K562 (cell line): ENCODE measurements at regions not wholly inside any gene's neighbourhood (a gene's known extent, or its start where the extent isn't known, plus 50 kb on each side); places are given as distances from the start of the nearest gene placed in this dataset.

Source experiments
- ATAC-seq: fragments of 200-7000 bp; cut with Tn5 transposase; 3 replicates; pipeline ENCODE4 v1.9.1; 2020; ENCODE audit warnings: moderate library complexity
- BruUV-seq: library from RNA; stranded (reverse); fragments of 400-500 nt; replicated peaks from 2 replicates; lab custom pipeline; 2021; lab: Mats Ljungman, UMichigan
- CTCF ChIA-PET: fragments of 300-600 bp; formaldehyde crosslinking; extraction: SDS; loops from one replicate; lab custom pipeline; 2021; ENCODE audit warnings: low intra/inter-chr PET ratio; lab: Yijun Ruan, JAX
- POLR2A ChIA-PET: fragments of 300-600, 350-650 bp; sonication (Branson Sonifier 250); formaldehyde crosslinking; extraction: SDS; loops from one replicate; lab custom pipeline; 2021; ENCODE audit warnings: antibody characterized with exemption, inconsistent platforms; lab: Yijun Ruan, JAX
- DNase-seq, 4 experiments: peaks; one replicate each; pipeline versions ENCODE4 v3.0.0 to v3.0.0-alpha.2; 2011 to 2018; ENCODE audit warnings: low spot score in 3 of 4, mixed read lengths in 3 of 4; ENCODE audit errors: extremely low read depth in 1 of 4
- FAIRE-seq: peaks from 2 replicates; lab custom pipeline; 2011; peaks lifted over from hg19 to GRCh38; lab: Jason Lieb, UNC
- H2AFZ ChIP-seq: 2 replicates; pipeline ENCODE4 v1.6.0; 2011; ENCODE audit warnings: low read depth, low read length, control low read depth, inconsistent platforms
- H3K27ac ChIP-seq: fragments of 200-600 bp; 3 replicates; pipeline ENCODE4 v1.8.0; 2011; ENCODE audit warnings: low read depth, mild to moderate bottlenecking, control low read depth, inconsistent platforms, low read length, moderate library complexity, mixed read lengths; ENCODE audit errors: extremely low read depth
- H3K27me3 ChIP-seq, 2 experiments: fragments of 300-600 bp in 1 of 2; 2 replicates in 1 of 2; 3 replicates in 1 of 2; pipeline versions ENCODE4 v1.6.0 to v1.8.0; 2011; ENCODE audit warnings: inconsistent platforms in 2 of 2, low read length in 2 of 2, mild to moderate bottlenecking in 1 of 2, mixed read lengths in 1 of 2, moderate library complexity in 1 of 2; ENCODE audit not compliant: control insufficient read depth in 2 of 2, insufficient read depth in 2 of 2
- H3K36me3 ChIP-seq: fragments of 300-600 bp; 3 replicates; pipeline ENCODE4 v1.8.0; 2011; ENCODE audit warnings: mild to moderate bottlenecking, low read length, inconsistent platforms; ENCODE audit not compliant: control insufficient read depth, insufficient read depth
- H3K4me1 ChIP-seq, 2 experiments: fragments of 200-600 bp in 1 of 2; replicated peaks in 1 of 2; 2 replicates in 1 of 2; 3 replicates in 1 of 2; pipeline versions ENCODE4 v1.5.1 to v1.8.0; 2011; ENCODE audit warnings: inconsistent platforms in 2 of 2, low read length in 2 of 2, mild to moderate bottlenecking in 1 of 2, mixed read lengths in 1 of 2, moderate library complexity in 1 of 2; ENCODE audit not compliant: control insufficient read depth in 2 of 2, insufficient read depth in 2 of 2
- H3K4me2 ChIP-seq: 2 replicates; pipeline ENCODE4 v1.6.1; 2011; ENCODE audit warnings: low read length, control low read depth, inconsistent platforms, mixed read lengths; ENCODE audit not compliant: insufficient read depth
- H3K4me3 ChIP-seq: fragments of 200-600 bp; sonication (generic), shearing (Covaris generic); 2 replicates; pipeline ENCODE4 v1.5.1; 2016; ENCODE audit warnings: control low read depth, inconsistent platforms
- H3K79me2 ChIP-seq: fragments of 200-600 bp; 3 replicates; pipeline ENCODE4 v1.8.0; 2011; ENCODE audit warnings: low read length, inconsistent platforms; ENCODE audit not compliant: control insufficient read depth, insufficient read depth
- H3K9ac ChIP-seq, 2 experiments: 2 replicates each; pipeline versions ENCODE4 v1.6.0 to v1.6.1; 2011; ENCODE audit warnings: low read depth in 2 of 2, low read length in 2 of 2, control low read depth in 1 of 2, inconsistent platforms in 1 of 2, mild to moderate bottlenecking in 1 of 2, mixed read lengths in 1 of 2; ENCODE audit not compliant: insufficient read depth in 1 of 2
- H3K9me1 ChIP-seq: one replicate; pipeline ENCODE4 v1.6.0; 2011; ENCODE audit warnings: inconsistent platforms, mild to moderate bottlenecking, low read length, moderate library complexity; ENCODE audit not compliant: control insufficient read depth, insufficient read depth
- H3K9me3 ChIP-seq: replicated peaks from 2 replicates; pipeline ENCODE4 v1.5.1; 2011; ENCODE audit warnings: low read depth, low read length, inconsistent platforms; ENCODE audit not compliant: control insufficient read depth, insufficient read depth
- H4K20me1 ChIP-seq: replicated peaks from 2 replicates; pipeline ENCODE4 v1.6.1; 2011; ENCODE audit warnings: low read length, inconsistent platforms, mixed read lengths; ENCODE audit not compliant: control insufficient read depth, insufficient read depth
- ATF1 ChIP-seq, 2 experiments: fragments of 450-650 bp in 1 of 2; IDR thresholded peaks; 2 replicates each; pipeline ENCODE4 v1.6.1; 2016; ENCODE audit warnings: missing compliant biosample characterization in 1 of 2, missing genetic modification characterization in 1 of 2
- CCAR2 ChIP-seq: fragments of 200-400 bp; formaldehyde crosslinking; IDR thresholded peaks from 2 replicates; pipeline ENCODE4 v1.6.1; 2017; ENCODE audit warnings: mild to moderate bottlenecking, low read depth, low read length
- ELF1 ChIP-seq: fragments of 200-800 bp; sonication (Bioruptor generic); IDR thresholded peaks from 2 replicates; pipeline ENCODE4 v1.6.1; 2016; ENCODE audit warnings: missing genetic modification characterization, missing compliant biosample characterization
- ETV6 ChIP-seq, 3 experiments: fragments of 150-350 bp in 1 of 3; sonication (generic) in 1 of 3; formaldehyde crosslinking in 1 of 3; IDR thresholded peaks; 2 replicates each; pipeline versions ENCODE4 v1.6.1 to v1.8.0; 2014 to 2022; ENCODE audit warnings: borderline replicate concordance in 2 of 3, low read depth in 2 of 3, antibody characterized with exemption in 1 of 3, low read length in 1 of 3, mild to moderate bottlenecking in 1 of 3, missing genetic modification reagents in 1 of 3
- FOS ChIP-seq: IDR thresholded peaks from 3 replicates; pipeline ENCODE4 v1.6.1; 2011; ENCODE audit not compliant: insufficient read length; ENCODE audit errors: extremely low read depth
- HIVEP1 ChIP-seq: fragments of 250-450 bp; sonication (Bioruptor Pico); IDR thresholded peaks from 2 replicates; pipeline ENCODE4 v1.4.0; 2020; ENCODE audit warnings: mild to moderate bottlenecking
- MAFG ChIP-seq: fragments of 450-650 bp; conservative IDR thresholded peaks from 2 replicates; pipeline ENCODE4 v1.6.1; 2016; ENCODE audit warnings: missing genetic modification characterization, missing compliant biosample characterization
- NCOA6 ChIP-seq: fragments of 450-650 bp; IDR thresholded peaks from 2 replicates; pipeline ENCODE4 v1.6.1; 2017; ENCODE audit warnings: mild to moderate bottlenecking
- NFXL1 ChIP-seq: fragments of 450-650 bp; formaldehyde crosslinking; IDR thresholded peaks from 2 replicates; pipeline ENCODE4 v1.4.0; 2021; ENCODE audit warnings: mild to moderate bottlenecking
- POLR3A ChIP-seq: IDR thresholded peaks from 2 replicates; pipeline ENCODE4 v1.6.1; 2011; ENCODE audit warnings: borderline replicate concordance, mild to moderate bottlenecking, moderate library complexity; ENCODE audit not compliant: insufficient read length, insufficient read depth; ENCODE audit errors: extremely low read depth
- ZC3H11A ChIP-seq: IDR thresholded peaks from 2 replicates; pipeline ENCODE4 v1.6.1; 2012; ENCODE audit warnings: low read depth, low read length, improper control_type of control experiment
- ZNF431 ChIP-seq: sonication (generic); formaldehyde crosslinking; IDR thresholded peaks from 2 replicates; pipeline ENCODE4 v1.8.0; 2022; ENCODE audit warnings: mild to moderate bottlenecking, missing genetic modification reagents
- ZNF764 ChIP-seq: fragments of 250-450 bp; sonication (Bioruptor Pico); IDR thresholded peaks from 2 replicates; pipeline ENCODE4 v1.4.0; 2020; ENCODE audit warnings: low read depth, mild to moderate bottlenecking, moderate library complexity
- WGBS: fragments of 100-300 bp; shearing (Covaris generic); methylation state at CpG from one replicate; pipeline ENCODE4 v1.1.6; 2016; ENCODE audit warnings: low coverage, mixed read lengths; ENCODE audit not compliant: insufficient coverage; ENCODE audit errors: missing lambda C conversion rate; 5-methylcytosine and 5-hydroxymethylcytosine counted together
- in situ Hi-C: fragments of 300-500 bp; cut with MboI; formaldehyde crosslinking; loops from 4 replicates; pipeline ENCODE4 v1.15.0; 2018; ENCODE audit warnings: inconsistent platforms, mixed read lengths
- intact Hi-C: fragments of 100-400 bp; cut with micrococcal nuclease; formaldehyde crosslinking; loops from 2 replicates; pipeline ENCODE4 v1.14.2; 2022
- TF ChIP-seq, protein P1 (sequence below): sonication (generic); formaldehyde crosslinking; IDR thresholded peaks from 2 replicates; pipeline ENCODE4 v1.8.0; 2022; ENCODE audit warnings: mild to moderate bottlenecking, missing genetic modification reagents, borderline replicate concordance
- TF ChIP-seq, protein P2 (sequence below): sonication (generic); formaldehyde crosslinking; IDR thresholded peaks from 2 replicates; pipeline ENCODE4 v1.8.1; 2022; ENCODE audit warnings: missing genetic modification reagents

DNA sequence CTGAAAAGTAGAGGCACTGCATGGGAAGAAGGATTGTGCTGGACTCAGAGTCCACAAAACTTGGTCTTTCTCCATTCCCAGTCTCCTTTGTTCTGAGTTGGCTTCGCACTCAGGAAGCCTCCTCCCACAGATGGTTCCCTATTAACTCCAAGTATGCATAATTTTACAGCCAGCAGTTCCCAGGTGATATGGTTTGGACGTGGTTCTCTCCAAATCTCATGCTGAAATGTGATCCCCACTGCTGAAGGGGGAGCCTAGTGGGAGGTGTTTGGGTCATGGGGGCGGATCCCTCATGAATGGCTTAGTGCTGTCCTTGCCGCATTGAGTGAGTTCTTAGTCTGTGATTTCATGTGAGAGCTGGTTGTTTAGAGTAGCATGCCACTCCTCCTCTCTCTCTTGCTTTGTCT, 86.6 kb downstream of the FEM1C start:
- Histone ChIP-seq H3K9ac (no peak overlapping the region), H3K79me2 (no peaks in the 10 kb centered on the region), H2AFZ (no peak overlapping the region), H3K4me3 (no peak overlapping the region), H3K9me3 (no peaks in the 10 kb centered on the region), H3K27ac (no peak overlapping the region), H3K4me1 (no peaks in the 10 kb centered on the region), H3K27me3 (peaks cover 0 to 6% of the 10 kb centered on the region in 2 experiments; a peak in 2 of 5 replicates), H3K9me1 (no peaks in the 10 kb centered on the region), H3K4me2 (no peak overlapping the region), H3K36me3 (no peaks in the 10 kb centered on the region), H4K20me1 (no peaks in the 10 kb centered on the region)
- POLR2A ChIA-PET: no interaction called here
- in situ Hi-C loops (no loop called here), intact Hi-C loops (no loop called here)
- CTCF ChIA-PET: no interaction called here
- ATAC-seq (no peak), FAIRE-seq (no peak), DNase-seq (peak in 1 of 4 experiments; percentile 4)
- WGBS: 0% methylated on average over 4 of the region's 4 CpGs
- BruUV-seq: no TSS peak
- TF ChIP-seq ELF1 (tag) (no peak), ZNF764 (CRISPR knock-in tag) (no peak), CCAR2 (no peak), ETV6 (IDR thresholded peaks at IDR 0.05; ENCODE audit: borderline replicate concordance in 1 of 2, low read depth in 2 of 2, low read length in 1 of 2) (no peak), ETV6 (CRISPR knock-in tag; IDR thresholded peaks at IDR 0.05; ENCODE audit: borderline replicate concordance) (no peak), HIVEP1 (CRISPR knock-in tag) (no peak), ATF1 (CRISPR knock-in tag; IDR thresholded peaks at IDR 0.05) (no peak), ATF1 (tag; IDR thresholded peaks at IDR 0.05) (no peak), FOS (no peak), MAFG (tag) (no peak), NCOA6 (no peak), POLR3A (no peak), ZNF431 (CRISPR knock-in tag) (no peak), ZC3H11A (no peak), NFXL1 (no peak)
- TF ChIP-seq, protein P1, sequence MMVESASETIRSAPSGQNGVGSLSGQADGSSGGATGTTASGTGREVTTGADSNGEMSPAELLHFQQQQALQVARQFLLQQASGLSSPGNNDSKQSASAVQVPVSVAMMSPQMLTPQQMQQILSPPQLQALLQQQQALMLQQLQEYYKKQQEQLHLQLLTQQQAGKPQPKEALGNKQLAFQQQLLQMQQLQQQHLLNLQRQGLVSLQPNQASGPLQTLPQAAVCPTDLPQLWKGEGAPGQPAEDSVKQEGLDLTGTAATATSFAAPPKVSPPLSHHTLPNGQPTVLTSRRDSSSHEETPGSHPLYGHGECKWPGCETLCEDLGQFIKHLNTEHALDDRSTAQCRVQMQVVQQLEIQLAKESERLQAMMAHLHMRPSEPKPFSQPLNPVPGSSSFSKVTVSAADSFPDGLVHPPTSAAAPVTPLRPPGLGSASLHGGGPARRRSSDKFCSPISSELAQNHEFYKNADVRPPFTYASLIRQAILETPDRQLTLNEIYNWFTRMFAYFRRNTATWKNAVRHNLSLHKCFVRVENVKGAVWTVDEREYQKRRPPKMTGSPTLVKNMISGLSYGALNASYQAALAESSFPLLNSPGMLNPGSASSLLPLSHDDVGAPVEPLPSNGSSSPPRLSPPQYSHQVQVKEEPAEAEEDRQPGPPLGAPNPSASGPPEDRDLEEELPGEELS (CRISPR knock-in tag): no peak
- TF ChIP-seq, protein P2, sequence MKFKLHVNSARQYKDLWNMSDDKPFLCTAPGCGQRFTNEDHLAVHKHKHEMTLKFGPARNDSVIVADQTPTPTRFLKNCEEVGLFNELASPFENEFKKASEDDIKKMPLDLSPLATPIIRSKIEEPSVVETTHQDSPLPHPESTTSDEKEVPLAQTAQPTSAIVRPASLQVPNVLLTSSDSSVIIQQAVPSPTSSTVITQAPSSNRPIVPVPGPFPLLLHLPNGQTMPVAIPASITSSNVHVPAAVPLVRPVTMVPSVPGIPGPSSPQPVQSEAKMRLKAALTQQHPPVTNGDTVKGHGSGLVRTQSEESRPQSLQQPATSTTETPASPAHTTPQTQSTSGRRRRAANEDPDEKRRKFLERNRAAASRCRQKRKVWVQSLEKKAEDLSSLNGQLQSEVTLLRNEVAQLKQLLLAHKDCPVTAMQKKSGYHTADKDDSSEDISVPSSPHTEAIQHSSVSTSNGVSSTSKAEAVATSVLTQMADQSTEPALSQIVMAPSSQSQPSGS (CRISPR knock-in tag): no peak
